Endothelial cell of umbilical vein (primary cell): ENCODE measurements at regions not wholly inside any gene's neighbourhood (a gene's known extent, or its start where the extent isn't known, plus 50 kb on each side); places are given as distances from the start of the nearest gene placed in this dataset.

Source experiments
- BruUV-seq: library from RNA; stranded (reverse); fragments of 400-500 nt; replicated peaks from 2 replicates; lab custom pipeline; 2021; lab: Mats Ljungman, UMichigan
- CTCF ChIA-PET: fragments of 300-600, 350-600 bp; sonication (Branson Sonifier 250); formaldehyde crosslinking; loops from one replicate; lab custom pipeline; 2021; ENCODE audit warnings: antibody characterized with exemption, inconsistent platforms; lab: Charles Lee
- POLR2A ChIA-PET: fragments of 300-600, 350-600 bp; sonication (Branson Sonifier 250); formaldehyde crosslinking; loops from one replicate; lab custom pipeline; 2021; ENCODE audit warnings: antibody characterized with exemption, inconsistent platforms; lab: Charles Lee
- DNase-seq: peaks from one replicate; pipeline ENCODE4 v3.0.0-alpha.2; 2011; ENCODE audit warnings: low read depth, low spot score
- FAIRE-seq: peaks from 2 replicates; lab custom pipeline; 2011; peaks lifted over from hg19 to GRCh38; lab: Jason Lieb, UNC
- H2AFZ ChIP-seq: 2 replicates; pipeline ENCODE4 v1.6.0; 2012; ENCODE audit warnings: low read depth, low read length, control low read depth, inconsistent platforms
- H3K27ac ChIP-seq: 2 replicates; pipeline ENCODE4 v1.5.1; 2011; ENCODE audit warnings: low read depth, mild to moderate bottlenecking, control low read depth, low read length, moderate library complexity; ENCODE audit not compliant: insufficient read depth
- H3K27me3 ChIP-seq, 2 experiments: 2 replicates each; pipeline versions ENCODE4 v1.6.0 to v1.6.1; 2011; ENCODE audit warnings: low read length in 2 of 2, mixed read lengths in 1 of 2; ENCODE audit not compliant: control insufficient read depth in 2 of 2, insufficient read depth in 2 of 2
- H3K36me3 ChIP-seq, 2 experiments: 2 replicates in 1 of 2; 3 replicates in 1 of 2; pipeline ENCODE4 v1.5.1; 2011; ENCODE audit warnings: low read length in 2 of 2, mild to moderate bottlenecking in 1 of 2, moderate library complexity in 1 of 2; ENCODE audit not compliant: control insufficient read depth in 2 of 2, insufficient read depth in 2 of 2; ENCODE audit errors: extremely low read depth in 1 of 2
- H3K4me1 ChIP-seq: 3 replicates; pipeline ENCODE4 v1.5.1; 2011; ENCODE audit warnings: mild to moderate bottlenecking, low read length; ENCODE audit not compliant: control insufficient read depth, insufficient read depth; ENCODE audit errors: extremely low read depth
- H3K4me2 ChIP-seq: 2 replicates; pipeline ENCODE4 v1.6.1; 2011; ENCODE audit warnings: low read length, control low read depth, mixed read lengths; ENCODE audit not compliant: insufficient read depth
- H3K4me3 ChIP-seq, 3 experiments: fragments of 200-600 bp in 1 of 3; sonication (generic), shearing (Covaris generic) in 1 of 3; replicated peaks in 1 of 3; 2 replicates each; pipeline ENCODE4 v1.5.1; 2011 to 2016; ENCODE audit warnings: control low read depth in 3 of 3, low read length in 3 of 3, mild to moderate bottlenecking in 2 of 3, inconsistent platforms in 1 of 3, low read depth in 1 of 3, moderate library complexity in 1 of 3; ENCODE audit not compliant: insufficient read depth in 1 of 3
- H3K79me2 ChIP-seq: 2 replicates; pipeline ENCODE4 v1.6.0; 2012; ENCODE audit warnings: low read length, inconsistent platforms; ENCODE audit not compliant: control insufficient read depth, insufficient read depth
- H3K9ac ChIP-seq: replicated peaks from 2 replicates; pipeline ENCODE3; 2011; ENCODE audit warnings: low read length, control low read depth; ENCODE audit not compliant: insufficient read depth; ENCODE audit errors: extremely low read depth
- H3K9me1 ChIP-seq: replicated peaks from 3 replicates; pipeline ENCODE4 v1.6.0; 2011; ENCODE audit warnings: mild to moderate bottlenecking, low read length; ENCODE audit not compliant: control insufficient read depth, insufficient read depth; ENCODE audit errors: extremely low read depth
- H3K9me3 ChIP-seq: replicated peaks from 2 replicates; pipeline ENCODE4 v1.5.1; 2012; ENCODE audit warnings: low read length, inconsistent platforms; ENCODE audit not compliant: control insufficient read depth, insufficient read depth
- H4K20me1 ChIP-seq: replicated peaks from 2 replicates; pipeline ENCODE3; 2011; ENCODE audit warnings: mild to moderate bottlenecking, low read length; ENCODE audit not compliant: control insufficient read depth, insufficient read depth; ENCODE audit errors: extremely low read depth
- EZH2 ChIP-seq: IDR thresholded peaks from 2 replicates; pipeline ENCODE4 v1.6.1; 2012; ENCODE audit warnings: borderline replicate concordance, low read depth, mild to moderate bottlenecking, moderate library complexity, low read length, inconsistent platforms; ENCODE audit not compliant: severe bottlenecking
- FOS ChIP-seq: IDR thresholded peaks from 2 replicates; pipeline ENCODE4 v1.6.1; 2011; ENCODE audit warnings: mild to moderate bottlenecking, low read length, moderate library complexity, borderline replicate concordance; ENCODE audit not compliant: insufficient read depth
- GATA2 ChIP-seq: IDR thresholded peaks from 2 replicates; pipeline ENCODE4 v1.7.0; 2011; ENCODE audit warnings: low read depth, mild to moderate bottlenecking, moderate library complexity, mixed read lengths, low read length; ENCODE audit not compliant: insufficient read length, insufficient read depth
- JUN ChIP-seq: IDR thresholded peaks from 2 replicates; pipeline ENCODE4 v1.6.1; 2011; ENCODE audit warnings: borderline replicate concordance, low read depth; ENCODE audit not compliant: insufficient read length, insufficient read depth
- MAX ChIP-seq: IDR thresholded peaks from 2 replicates; pipeline ENCODE4 v1.6.1; 2011; ENCODE audit not compliant: insufficient read depth, insufficient read length
- MYC ChIP-seq: IDR thresholded peaks from one replicate; pipeline ENCODE4 v1.6.1; 2011; ENCODE audit warnings: mild to moderate bottlenecking, low read depth, low read length
- POLR2A ChIP-seq: IDR thresholded peaks from 2 replicates; pipeline ENCODE4 v1.6.1; 2012; ENCODE audit warnings: low read depth, mild to moderate bottlenecking, control low read depth, low read length
- POLR2AphosphoS5 ChIP-seq: IDR thresholded peaks from 2 replicates; pipeline ENCODE4 v1.6.1; 2012; ENCODE audit warnings: low read depth, mild to moderate bottlenecking, control low read depth, low read length, moderate library complexity; ENCODE audit not compliant: insufficient read depth
- dilution Hi-C: fragments of 300-500 bp; cut with MboI; formaldehyde crosslinking; loops from one replicate; pipeline ENCODE4 v1.15.0; 2019; ENCODE audit warnings: low sequenced_read_pairs; ENCODE audit not compliant: extremely low pct_ligation_motif_present
- intact Hi-C: fragments of 100-400 bp; cut with micrococcal nuclease; formaldehyde crosslinking; loops from one replicate; pipeline ENCODE4 v1.10.0; 2022
- TF ChIP-seq, protein P1 (sequence below), 2 donors: IDR thresholded peaks; 1 replicate in 1 of 2; 2 replicates in 1 of 2; pipeline ENCODE4 v1.5.1; 2011; ENCODE audit warnings: low read length in 2 of 2, mild to moderate bottlenecking in 2 of 2, moderate library complexity in 2 of 2, control low read depth in 1 of 2, inconsistent platforms in 1 of 2, low read depth in 1 of 2; ENCODE audit not compliant: insufficient read depth in 1 of 2; ENCODE audit errors: extremely low read depth in 1 of 2

GRCh38 chr16:72409423-72409822 is 237.5 kb upstream of the PMFBP1 start:
- no peaks in the 10 kb centered on the region for H3K36me3 ChIP-seq
- no TSS peak for BruUV-seq
- H3K4me1 ChIP-seq = no peaks in the 10 kb centered on the region
- intact Hi-C loops = no loop called here
- CTCF ChIA-PET = interaction anchor here (1.3 to 1.8 kb wide), 3 partner anchors 9 to 168 kb away, joined by 4 to 22 read pairs (median 4); no protein-coding TSS in a partner anchor
- no peak overlapping the region for H3K4me2 ChIP-seq
- no peak for FAIRE-seq
- no peak for DNase-seq
- no peaks in the 10 kb centered on the region for H4K20me1 ChIP-seq
- dilution Hi-C loops = no loop called here
- no peaks in the 10 kb centered on the region for H3K9me3 ChIP-seq
- H3K9me1 ChIP-seq = no peaks in the 10 kb centered on the region
- H3K27ac ChIP-seq = no peak overlapping the region
- no peaks in the 10 kb centered on the region for H3K27me3 ChIP-seq
- no peaks in the 10 kb centered on the region for H3K79me2 ChIP-seq
- no peak overlapping the region for H2AFZ ChIP-seq
- POLR2A ChIA-PET = no interaction called here
- H3K9ac ChIP-seq = no peak overlapping the region
- TF ChIP-seq FOS (no peak), EZH2 (no peak), GATA2 (no peak), MYC (no peak), JUN (no peak), POLR2AphosphoS5 (no peak), MAX (no peak), POLR2A (no peak)
- TF ChIP-seq, protein P1, sequence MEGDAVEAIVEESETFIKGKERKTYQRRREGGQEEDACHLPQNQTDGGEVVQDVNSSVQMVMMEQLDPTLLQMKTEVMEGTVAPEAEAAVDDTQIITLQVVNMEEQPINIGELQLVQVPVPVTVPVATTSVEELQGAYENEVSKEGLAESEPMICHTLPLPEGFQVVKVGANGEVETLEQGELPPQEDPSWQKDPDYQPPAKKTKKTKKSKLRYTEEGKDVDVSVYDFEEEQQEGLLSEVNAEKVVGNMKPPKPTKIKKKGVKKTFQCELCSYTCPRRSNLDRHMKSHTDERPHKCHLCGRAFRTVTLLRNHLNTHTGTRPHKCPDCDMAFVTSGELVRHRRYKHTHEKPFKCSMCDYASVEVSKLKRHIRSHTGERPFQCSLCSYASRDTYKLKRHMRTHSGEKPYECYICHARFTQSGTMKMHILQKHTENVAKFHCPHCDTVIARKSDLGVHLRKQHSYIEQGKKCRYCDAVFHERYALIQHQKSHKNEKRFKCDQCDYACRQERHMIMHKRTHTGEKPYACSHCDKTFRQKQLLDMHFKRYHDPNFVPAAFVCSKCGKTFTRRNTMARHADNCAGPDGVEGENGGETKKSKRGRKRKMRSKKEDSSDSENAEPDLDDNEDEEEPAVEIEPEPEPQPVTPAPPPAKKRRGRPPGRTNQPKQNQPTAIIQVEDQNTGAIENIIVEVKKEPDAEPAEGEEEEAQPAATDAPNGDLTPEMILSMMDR (IDR thresholded peaks at IDR 0.05; ENCODE audit: extremely low read depth in 1 of 2, insufficient read depth in 1 of 2, low read depth in 1 of 2, low read length in 2 of 2) = no peak
- H3K4me3 ChIP-seq = no peak overlapping the region
